Ovary (tissue), 3 donors: ENCODE measurements at regions not wholly inside any gene's neighbourhood (a gene's known extent, or its start where the extent isn't known, plus 50 kb on each side); places are given as distances from the start of the nearest gene placed in this dataset.

Experiments
- CTCF ChIP-seq, 3 donors: fragments of 450-650 bp in 2 of 3; fragments of 200-600 bp in 1 of 3; IDR thresholded peaks; one replicate each; pipeline versions ENCODE4 v1.5.1 to v1.8.0; 2016 to 2022; ENCODE audit warnings: antibody characterized with exemption in 3 of 3, mild to moderate bottlenecking in 1 of 3
- EP300 ChIP-seq: sonication (generic); formaldehyde crosslinking; IDR thresholded peaks from one replicate; pipeline ENCODE4 v1.6.1; 2017; ENCODE audit warnings: antibody characterized with exemption
- donor health status: DM: no; HTN: no; CAD: no.

GRCh38 chr7:35908331-35909216 lies 107.7 kb downstream of the SEPTIN7 start:
- no peak for TF ChIP-seq CTCF (IDR thresholded peaks at IDR 0.05)
- TF ChIP-seq EP300: no peak
